ENCODE measurements at regions not wholly inside any gene's neighbourhood (a gene's known extent, or its start where the extent isn't known, plus 50 kb on each side); places are given as distances from the start of the nearest gene placed in this dataset.
"Not testable (repeated sequence)": the region's sequence is repeated elsewhere in the genome, so short reads cannot be mapped to it uniquely, and the experiment has no call there.

- no peak for DNase-seq
These were observed 423.0 kb downstream of the FUT8 start for GRCh38 chr14:65835501-65835900.

- DNase-seq: no peak
These were observed 426.0 kb downstream of the FUT8 start for GRCh38 chr14:65838565-65838964.

- DNase-seq: no peak
These were observed 427.7 kb downstream of the FUT8 start for GRCh38 chr14:65840118-65840751.

GRCh38 chr14:65840786-65841185 is 428.3 kb downstream of the FUT8 start:
- DNase-seq: no peak

GRCh38 chr14:65846196-65846868 is 433.8 kb downstream of the FUT8 start:
- no peak for DNase-seq

- DNase-seq: peak; percentile 41
These were observed 434.7 kb downstream of the FUT8 start for GRCh38 chr14:65847075-65847847.

GRCh38 chr14:65847931-65848330 is 435.4 kb downstream of the FUT8 start:
- not testable (repeated sequence) for DNase-seq

- no peak for DNase-seq
These were observed 436.6 kb downstream of the FUT8 start for GRCh38 chr14:65849091-65849490.

GRCh38 chr14:65849558-65849957 is 437.0 kb downstream of the FUT8 start:
- DNase-seq: no peak

GRCh38 chr14:65850429-65851135 is 438.1 kb downstream of the FUT8 start:
- no peak for DNase-seq

- DNase-seq: no peak
These were observed 440.2 kb downstream of the FUT8 start for GRCh38 chr14:65852689-65853088.

- DNase-seq: no peak
These were observed 441.0 kb downstream of the FUT8 start for GRCh38 chr14:65853407-65853955.

- DNase-seq: no peak
These were observed 441.7 kb downstream of the FUT8 start for GRCh38 chr14:65854215-65854614.

GRCh38 chr14:65860956-65861611 is 448.6 kb downstream of the FUT8 start:
- no peak for DNase-seq

GRCh38 chr14:65864549-65864948 is 452.0 kb downstream of the FUT8 start:
- DNase-seq: no peak

GRCh38 chr14:65864984-65865383 is 452.5 kb downstream of the FUT8 start:
- no peak for DNase-seq

GRCh38 chr14:65866448-65866847 is 453.9 kb downstream of the FUT8 start:
- no peak for DNase-seq

GRCh38 chr14:65866886-65867285 is 454.4 kb downstream of the FUT8 start:
- no peak for DNase-seq

GRCh38 chr14:65867333-65867732 is 454.8 kb downstream of the FUT8 start:
- no peak for DNase-seq

- DNase-seq: no peak
These were observed 460.0 kb downstream of the FUT8 start for GRCh38 chr14:65872536-65872935.

- DNase-seq: no peak
These were observed 464.6 kb downstream of the FUT8 start for GRCh38 chr14:65877166-65877565.

GRCh38 chr14:65877624-65878023 is 465.1 kb downstream of the FUT8 start:
- DNase-seq: no peak
